Right ventricle myocardium superior (tissue), 1 donor: ENCODE measurements at regions not wholly inside any gene's neighbourhood (a gene's known extent, or its start where the extent isn't known, plus 50 kb on each side); places are given as distances from the start of the nearest gene placed in this dataset.

Experiments
- ATAC-seq: fragments of 200-7000 bp; cut with Tn5 transposase; one replicate; pipeline ENCODE4 v1.9.1; 2020; ENCODE audit warnings: mild to moderate bottlenecking; ENCODE audit not compliant: poor library complexity
- DNase-seq: peaks from one replicate; pipeline ENCODE4 v3.0.0-alpha.2; 2020
- intact Hi-C: fragments of 100-400 bp; cut with DNase I; formaldehyde crosslinking; loops from one replicate; pipeline ENCODE4 v1.11.2; 2022
- donor health status: DM: no; HTN: yes; CAD: no; lungs with severe emphysema.

DNA sequence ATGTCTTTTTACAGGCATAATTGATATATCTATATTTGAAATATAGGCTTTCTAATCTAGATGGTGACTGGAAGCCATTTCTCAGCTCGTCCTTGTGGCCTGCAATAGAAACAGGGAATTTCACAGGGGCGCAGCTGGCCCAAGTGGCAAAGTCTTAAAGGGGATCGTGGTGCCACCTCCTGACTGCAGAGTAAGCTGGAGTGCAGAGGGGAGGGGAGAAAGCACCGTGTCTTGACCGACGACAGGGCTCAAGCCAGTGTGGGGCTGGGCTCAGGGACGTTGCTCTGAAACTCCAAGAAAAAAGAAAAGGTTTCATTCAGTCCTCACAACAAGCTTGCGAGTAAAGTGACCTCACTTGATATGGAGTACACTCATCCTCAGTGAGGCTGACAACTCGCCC lies 255.1 kb downstream of the DCDC2C start:
- intact Hi-C loops = no loop called here
- ATAC-seq (no peak), DNase-seq (no peak)

DNA sequence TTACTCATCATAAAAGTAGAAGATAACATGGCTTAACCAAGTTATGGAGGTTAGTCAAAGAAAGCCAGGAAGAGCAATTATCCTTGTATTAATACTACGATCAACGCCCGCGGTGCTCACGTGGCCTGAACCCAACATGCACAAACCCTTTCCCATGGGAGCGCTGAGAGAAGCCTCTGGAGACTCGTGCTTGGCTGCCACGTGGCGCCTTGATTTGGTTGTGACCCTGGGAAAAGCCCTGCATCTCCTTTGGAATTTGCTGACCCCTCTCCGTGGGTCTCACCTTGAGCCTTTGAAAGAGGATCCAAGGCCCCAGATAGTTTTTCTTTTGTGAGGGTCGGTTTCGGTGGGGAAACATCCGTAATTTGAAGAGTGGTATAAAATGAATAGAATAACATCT lies 255.6 kb downstream of the DCDC2C start:
- DNase-seq = no peak
- intact Hi-C loops = no loop called here
- no peak for ATAC-seq

DNA sequence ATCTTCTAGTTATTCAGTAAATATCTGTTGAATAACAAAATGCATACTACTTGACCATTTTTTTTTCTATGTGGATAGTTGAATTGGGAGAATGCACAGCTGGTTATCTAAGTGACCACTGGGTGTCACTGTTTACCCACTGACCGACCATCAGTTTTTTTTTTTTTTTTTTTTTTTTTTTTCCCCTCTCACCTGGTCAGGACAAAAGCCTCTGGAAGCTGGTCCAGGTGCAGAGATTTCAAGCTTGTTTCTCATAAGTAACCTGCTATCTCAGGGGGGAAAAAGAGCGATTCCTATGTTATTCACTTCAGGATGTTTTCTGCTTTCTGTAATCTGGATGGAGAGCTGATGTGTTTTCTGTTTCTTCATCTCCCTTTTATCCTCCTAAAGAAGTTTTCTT lies 256.0 kb downstream of the DCDC2C start:
- ATAC-seq (no peak), DNase-seq (no peak)
- intact Hi-C loops = no loop called here

DNA sequence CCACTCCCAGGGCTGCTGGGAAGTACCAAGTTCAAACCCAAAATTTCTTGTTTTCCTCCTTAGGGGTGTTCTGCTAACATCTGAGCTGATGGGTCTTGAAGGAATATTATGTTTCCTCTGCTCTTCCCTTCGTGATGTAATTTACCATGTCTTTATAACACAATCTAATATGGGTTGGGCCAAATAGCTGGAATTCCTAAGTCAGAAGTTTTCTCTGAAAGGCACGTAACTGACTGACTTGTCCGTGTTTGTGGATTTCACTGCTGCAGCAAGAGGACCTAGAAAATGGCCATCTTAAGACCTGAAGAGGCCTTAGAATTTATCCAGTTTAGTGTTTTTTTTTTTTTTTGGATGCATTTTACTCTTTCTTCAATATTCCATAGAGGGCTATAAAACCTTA lies 256.7 kb downstream of the DCDC2C start:
- DNase-seq = no peak
- intact Hi-C loops = no loop called here
- ATAC-seq = no peak

DNA sequence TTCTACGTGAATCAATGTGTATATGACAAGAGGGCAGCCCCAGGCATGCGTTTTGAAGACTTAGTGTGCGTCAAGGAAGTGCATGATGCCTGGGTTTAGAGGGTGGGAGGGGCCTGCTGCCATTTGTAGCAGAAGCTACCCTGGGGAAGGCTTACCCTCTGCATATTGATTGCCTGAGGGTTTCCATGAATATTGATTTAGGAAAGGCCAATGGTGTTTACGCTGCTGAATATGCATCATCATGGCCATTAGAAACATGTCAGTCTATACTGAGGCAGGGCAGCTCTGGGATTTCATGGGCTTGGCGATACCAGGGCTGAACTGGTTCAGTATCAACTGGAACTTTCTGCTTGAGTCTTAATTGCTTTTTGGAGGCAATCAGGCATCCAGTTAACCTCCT lies 259.3 kb downstream of the DCDC2C start:
- DNase-seq = no peak
- intact Hi-C loops = no loop called here
- no peak for ATAC-seq

DNA sequence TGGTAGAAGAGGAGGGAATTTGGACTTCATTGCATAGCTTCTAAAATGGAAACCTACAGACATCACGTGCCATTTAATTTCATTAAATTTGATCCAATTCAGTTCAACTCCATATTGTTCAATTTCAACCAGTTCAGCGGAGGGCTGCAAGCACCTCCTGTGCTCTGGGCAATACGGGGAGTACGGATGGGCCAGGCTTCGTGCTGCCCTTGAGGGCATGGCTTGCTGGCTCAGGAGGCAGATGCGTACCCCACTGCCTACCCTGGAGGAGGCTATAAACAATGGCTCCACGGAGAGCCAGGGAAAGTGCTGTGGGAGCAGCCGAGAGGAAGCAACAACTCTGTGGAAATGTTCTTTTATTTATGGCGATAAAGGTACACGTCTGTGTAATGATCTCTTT lies 261.8 kb downstream of the DCDC2C start:
- DNase-seq (no peak), ATAC-seq (no peak)
- intact Hi-C loops = no loop called here

DNA sequence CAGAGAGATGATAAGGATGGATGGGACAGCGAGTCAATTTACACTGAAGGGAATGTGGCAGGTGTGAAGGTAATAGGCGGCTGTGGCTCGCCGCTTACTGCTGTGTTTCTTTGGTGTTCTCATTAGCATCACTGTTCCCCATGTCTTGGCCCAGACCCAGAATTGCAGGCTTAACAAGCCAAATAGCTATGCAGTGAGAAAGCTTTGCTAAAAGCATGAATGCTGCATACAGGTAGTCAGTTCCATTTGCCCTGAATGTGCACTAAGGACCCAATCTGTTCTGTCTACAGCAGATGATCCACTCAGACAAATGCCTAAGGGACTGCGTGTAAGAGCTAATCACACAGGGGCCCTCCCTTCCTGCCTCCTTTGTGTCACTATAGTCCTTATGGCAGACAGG lies 262.6 kb downstream of the DCDC2C start:
- DNase-seq (no peak), ATAC-seq (no peak)
- intact Hi-C loops = no loop called here

DNA sequence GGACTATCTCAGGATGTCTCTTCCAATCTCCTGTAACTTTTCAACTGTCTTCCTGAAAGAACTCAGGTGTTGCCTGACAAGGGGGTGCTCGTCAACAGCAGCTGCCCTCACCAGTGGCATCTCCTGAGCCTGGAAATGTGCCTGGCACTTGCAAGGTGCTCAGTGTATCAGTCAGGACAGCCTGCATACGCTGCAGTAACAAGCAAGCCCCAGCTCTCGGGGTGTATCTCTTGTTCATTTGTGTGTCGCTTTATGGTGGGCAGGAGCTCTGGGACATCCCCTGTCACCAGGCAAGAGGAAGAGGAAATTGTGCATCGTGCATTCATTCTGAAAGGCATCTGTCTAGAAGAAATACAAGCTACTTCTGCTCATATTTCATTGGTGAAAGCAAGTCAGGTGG lies 263.1 kb downstream of the DCDC2C start:
- DNase-seq (no peak), ATAC-seq (no peak)
- intact Hi-C loops = no loop called here

DNA sequence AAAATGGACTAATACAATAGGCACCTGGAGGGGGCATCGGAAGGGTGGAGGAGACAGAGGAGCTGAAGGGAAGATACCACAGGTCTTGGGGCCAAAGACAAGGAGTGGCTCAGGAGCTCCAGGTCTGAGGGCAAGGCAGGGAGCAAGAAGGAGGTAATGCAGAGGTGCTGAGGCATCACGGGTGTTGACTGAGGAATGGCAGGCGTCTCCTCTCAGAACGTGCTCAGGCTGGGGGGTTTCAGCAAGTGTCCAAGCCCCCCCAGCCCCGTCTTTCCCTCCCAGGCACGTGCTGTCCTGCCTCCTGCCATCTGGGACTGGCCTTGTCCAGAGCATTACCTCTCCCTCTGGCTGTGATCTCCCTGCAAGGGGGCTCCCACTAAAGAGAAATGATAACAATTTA lies 265.4 kb downstream of the DCDC2C start:
- no peak for DNase-seq
- no peak for ATAC-seq
- intact Hi-C loops = no loop called here

DNA sequence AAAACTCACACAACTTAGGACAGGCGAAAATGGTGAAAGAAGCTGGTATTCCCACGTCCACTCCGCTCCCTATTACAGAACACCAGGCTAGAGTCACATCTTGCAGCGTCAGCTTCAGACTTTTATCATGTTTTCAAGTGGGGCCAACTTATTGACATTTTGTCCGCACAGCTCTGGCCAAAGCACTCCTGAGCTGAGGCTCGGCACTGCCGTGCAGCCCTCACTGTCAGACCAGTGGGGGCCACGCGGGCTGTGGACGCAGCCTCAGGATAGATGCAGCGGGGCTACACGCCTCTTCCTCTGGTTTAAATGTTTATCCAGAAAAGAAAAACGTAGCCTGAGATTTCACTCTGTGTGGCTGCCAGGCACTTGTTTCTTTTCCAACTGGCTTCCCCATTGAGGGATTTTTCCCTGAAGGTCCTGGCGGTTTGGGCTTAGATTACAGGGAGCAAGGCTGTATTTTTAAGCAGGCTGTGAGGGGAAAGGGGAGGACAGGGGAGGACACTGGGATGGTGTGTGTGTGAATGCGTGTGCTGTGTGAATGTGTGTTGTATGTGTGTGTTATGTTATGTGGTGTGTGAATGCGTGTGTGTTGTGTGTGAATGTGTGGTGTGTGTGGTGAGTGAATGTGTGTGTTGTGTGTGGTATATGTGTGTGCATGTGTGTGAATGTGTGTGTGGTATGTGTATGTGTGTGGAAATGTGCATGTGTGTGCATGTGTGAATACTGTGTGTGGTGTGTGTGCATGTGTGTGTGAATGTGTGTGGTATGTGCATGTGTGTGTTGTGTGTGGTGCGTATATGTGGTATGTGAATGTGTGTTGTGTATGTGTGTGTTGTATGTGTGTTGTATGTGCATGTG lies 267.6 kb downstream of the DCDC2C start:
- ATAC-seq (no peak), DNase-seq (no peak)
- intact Hi-C loops = no loop called here

DNA sequence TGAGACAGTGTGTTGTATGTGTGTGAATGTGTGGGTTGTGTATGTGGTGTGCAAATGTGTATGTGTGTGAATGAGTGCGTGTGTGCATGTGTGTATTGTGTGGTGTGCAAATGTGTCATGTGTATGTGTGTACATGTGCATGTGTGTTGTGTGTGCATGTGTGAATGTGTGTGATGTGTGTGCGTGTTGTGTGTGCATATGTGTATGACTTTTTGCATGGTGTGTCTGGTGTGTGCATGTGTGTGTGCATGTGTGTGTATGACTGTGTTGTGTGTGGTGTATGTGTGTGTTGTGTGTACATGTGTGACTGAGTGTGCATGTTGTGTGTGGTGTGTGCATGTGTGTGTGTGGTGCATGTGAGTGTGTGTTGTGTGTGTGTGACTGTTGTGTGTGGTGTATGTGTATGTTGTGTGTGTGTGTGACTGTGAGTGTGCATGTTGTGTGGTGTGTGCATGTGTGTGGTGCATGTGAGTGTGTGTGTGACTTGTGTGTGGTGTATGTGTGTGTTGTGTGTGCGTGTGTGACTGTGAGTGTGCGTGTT lies 268.3 kb downstream of the DCDC2C start:
- intact Hi-C loops = no loop called here
- ATAC-seq = no peak

DNA sequence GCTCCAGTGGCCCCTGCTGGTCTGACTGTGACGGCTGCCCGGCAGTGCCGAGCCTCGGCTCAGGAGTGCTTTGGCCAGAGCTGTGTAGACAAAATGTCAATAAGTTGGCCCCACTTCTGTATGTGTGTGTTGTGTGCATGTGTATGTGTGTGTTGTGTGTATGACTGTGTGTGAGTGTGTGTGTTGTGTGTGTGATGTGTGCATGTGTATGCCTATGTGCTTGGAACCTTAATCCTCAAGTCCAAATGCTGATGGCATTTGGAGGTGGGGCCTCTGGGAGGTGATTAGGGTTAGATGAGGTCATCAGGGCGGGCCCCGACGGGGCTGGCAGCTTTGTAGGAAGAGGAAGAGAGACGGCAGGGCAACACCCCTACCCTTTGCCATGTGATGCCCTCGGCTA lies 269.0 kb downstream of the DCDC2C start:
- intact Hi-C loops = no loop called here
- DNase-seq (no peak), ATAC-seq (no peak)

More for the DNA sequence above, 268.3 kb downstream of the DCDC2C start:
- DNase-seq = no peak

DNA sequence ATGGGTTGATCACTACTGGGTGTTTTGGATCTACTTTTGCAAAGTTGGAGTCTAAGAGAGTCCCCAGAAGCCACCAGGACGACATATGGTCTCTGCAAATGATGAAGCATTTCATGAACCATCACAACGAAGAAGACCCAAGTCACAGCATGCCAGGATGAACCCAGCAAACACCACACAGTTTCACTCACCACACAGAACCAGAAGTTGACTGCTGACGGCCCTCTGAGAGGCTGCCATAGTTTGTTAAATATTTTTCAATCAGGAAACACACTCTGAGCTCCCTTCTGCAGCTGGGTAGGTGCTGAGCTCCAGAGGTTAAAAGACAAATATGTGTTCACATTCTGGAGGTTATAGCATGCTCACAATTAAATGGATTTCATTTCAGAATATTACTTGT lies 271.4 kb downstream of the DCDC2C start:
- ATAC-seq (no peak), DNase-seq (no peak)
- intact Hi-C loops = no loop called here

DNA sequence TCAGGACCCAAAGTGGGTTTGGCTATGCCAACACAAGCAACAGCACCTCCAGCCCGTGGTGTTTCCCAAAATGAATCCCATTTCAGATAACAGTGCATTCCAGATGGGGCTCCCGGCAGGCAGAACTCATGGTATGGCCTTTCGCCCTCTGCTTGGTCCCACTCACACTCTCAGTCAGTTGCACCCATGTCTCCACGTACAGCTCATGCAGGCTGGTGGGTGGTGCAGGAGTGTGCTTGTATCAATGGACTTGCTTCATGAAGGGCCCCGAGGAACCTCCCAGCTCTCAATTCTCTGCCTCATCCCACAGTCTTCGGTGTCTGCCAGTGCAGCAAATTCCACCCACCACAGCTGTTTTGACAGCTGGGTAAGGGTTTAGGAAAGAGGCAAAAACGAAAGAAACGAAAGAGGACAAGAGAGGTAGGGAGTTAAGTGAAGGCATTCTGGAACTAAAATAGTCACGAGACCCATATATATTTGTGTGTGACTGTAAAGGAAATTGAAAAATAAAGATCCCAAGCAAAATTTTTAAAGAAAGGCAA lies 278.1 kb downstream of the DCDC2C start:
- ATAC-seq = no peak
- DNase-seq = no peak

DNA sequence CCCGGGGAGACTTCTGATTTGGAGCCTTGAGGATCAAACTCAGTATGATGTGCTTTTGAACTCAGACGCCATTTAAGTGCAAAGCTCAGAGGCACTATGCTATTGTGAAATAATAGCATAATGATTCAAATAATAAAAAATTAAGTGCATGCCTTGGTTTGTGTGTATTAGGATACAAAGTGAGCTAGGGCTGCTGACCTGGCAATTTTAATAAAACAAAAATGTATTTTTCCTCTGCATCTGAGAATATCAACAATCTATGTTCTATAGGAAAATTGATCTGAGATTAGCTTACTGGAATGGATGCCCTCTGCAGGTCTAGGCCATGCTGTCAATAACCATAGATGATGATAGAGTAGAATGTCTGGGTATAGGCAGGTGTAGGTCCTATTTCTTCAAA lies 278.8 kb downstream of the DCDC2C start:
- no peak for DNase-seq
- intact Hi-C loops = no loop called here
- ATAC-seq = no peak

More for the DNA sequence above, 278.1 kb downstream of the DCDC2C start:
- intact Hi-C loops = no loop called here

DNA sequence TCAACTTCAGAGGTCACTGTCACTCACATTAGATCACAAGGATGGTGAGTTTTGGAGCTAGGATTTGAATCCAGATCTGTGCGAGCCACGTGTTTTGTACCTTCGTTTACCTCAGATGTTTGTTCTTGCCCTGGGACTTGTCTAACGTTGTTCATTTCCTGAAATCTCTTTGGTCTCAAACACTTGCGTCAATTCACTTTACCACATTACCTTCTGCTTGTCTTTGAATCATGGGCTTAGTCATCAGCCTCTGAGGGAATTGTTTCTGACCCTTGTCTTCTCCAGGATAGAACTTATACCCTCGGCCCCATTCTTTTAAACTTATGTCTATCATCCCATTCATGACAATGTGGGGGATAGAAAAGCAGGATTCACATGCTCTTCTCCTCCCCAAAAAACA lies 282.7 kb downstream of the DCDC2C start:
- DNase-seq (no peak), ATAC-seq (no peak)
- intact Hi-C loops = no loop called here

DNA sequence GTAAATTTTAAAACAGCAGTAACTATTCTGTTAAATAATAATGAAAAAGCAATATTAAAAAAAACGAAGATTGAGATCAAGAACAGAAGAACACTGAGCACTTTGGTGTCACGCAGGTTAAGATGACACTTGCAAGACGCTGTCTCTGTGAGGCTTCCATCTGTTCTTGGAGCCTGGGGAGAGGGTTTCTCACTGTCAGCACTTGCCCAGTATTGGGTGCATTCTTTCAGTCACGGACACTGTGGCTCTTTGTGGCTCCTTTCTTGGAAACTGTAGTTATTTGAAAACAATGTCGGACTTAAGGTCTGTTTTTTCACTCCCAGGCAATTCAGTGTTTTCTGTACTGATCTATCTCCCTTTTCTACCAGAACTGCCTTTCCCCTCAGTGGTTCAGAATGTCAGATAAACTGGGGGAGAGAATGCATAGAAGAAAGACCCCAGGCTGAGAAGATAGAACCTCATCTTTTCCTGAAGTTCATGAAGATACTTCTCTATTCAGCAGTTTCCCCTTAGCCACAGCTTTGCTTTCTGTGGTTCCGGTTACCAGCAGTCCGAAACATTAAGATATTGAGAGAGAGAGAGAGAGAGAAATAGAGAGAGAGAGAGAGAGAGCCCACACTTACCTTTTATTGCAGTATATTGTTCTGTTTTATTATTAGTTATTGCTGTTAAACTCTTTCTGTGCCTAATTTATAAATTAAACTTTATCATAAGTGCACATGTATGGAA lies 283.3 kb downstream of the DCDC2C start:
- DNase-seq (no peak), ATAC-seq (no peak)
- intact Hi-C loops = no loop called here

DNA sequence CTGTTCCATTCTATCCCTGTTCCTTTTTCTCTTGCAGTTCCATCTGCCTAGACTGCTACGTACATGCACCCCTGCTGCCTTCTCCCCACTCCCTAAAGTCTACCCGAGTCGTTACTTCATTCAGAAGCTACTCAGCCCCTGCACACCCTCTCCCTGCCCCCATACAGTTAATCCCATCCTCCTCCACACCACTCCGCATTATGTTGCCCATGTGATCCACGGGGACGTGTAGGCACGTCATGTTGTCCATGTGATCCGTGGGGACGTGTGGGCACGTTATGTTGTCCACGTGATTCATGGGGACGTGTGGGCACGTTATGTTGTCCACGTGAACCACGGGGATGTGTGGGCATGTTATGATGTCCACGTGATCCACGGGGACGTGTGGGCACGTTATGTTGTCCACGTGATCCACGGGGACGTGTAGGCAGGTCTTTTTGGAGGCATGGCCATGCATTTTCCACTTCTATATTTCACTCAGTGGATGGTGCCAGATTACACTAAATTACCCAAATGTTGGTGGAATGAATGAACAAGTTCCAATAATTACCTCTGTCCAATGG lies 299.5 kb downstream of the DCDC2C start:
- DNase-seq (no peak), ATAC-seq (no peak)
- intact Hi-C loops = no loop called here

DNA sequence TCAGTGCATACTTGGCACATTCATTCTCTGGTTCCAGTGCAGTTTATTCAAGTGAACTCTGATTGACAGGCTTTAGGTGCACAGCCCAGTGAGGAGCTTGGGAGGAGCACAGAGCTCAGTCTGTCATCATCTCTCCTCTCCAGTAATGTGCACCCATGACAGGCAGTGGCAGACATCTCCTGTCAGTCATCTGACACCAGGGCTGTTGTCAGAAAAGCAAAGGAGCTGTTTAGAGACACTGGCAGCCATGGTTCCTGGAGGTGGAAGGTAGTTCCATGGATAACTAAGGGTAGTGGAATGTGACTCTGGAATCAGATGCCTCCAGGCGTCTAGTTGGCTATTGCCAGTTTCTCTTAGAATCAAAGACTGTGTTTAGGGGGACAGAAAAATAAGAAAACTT lies 308.8 kb downstream of the DCDC2C start:
- DNase-seq (no peak), ATAC-seq (no peak)
- intact Hi-C loops = no loop called here

DNA sequence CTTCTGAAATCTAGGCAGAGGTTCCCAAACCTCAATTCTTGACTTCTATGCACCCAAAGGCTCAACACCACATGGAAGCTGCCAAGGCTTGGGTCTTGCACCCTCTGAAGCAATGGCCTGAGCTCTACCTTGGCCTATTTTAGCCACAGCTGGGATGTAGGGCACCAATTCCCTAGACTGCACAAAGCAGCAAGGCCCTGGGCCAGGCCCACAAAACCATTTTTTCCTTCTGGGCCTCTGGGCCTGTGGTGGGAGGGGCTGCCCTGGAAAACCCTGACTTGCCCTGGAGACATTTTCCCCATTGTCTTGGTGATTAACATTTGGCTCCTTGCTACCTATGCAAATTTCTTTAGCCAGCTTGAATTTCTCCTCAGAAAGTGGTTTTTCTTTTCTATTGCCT lies 315.2 kb downstream of the DCDC2C start:
- DNase-seq (no peak), ATAC-seq (no peak)
- intact Hi-C loops = no loop called here
